B cell (primary cell): ENCODE measurements at regions not wholly inside any gene's neighbourhood (a gene's known extent, or its start where the extent isn't known, plus 50 kb on each side); places are given as distances from the start of the nearest gene placed in this dataset.

Experiments
- ATAC-seq: fragments of 200-7000 bp; cut with Tn5 transposase; one replicate; pipeline ENCODE4 v1.10.0; 2021; ENCODE audit warnings: low read depth, mild to moderate bottlenecking, moderate number of reproducible peaks, moderate library complexity
- CTCF ChIA-PET: fragments of 350-600 bp; sonication (Branson Sonifier 250); formaldehyde crosslinking; loops from one replicate; lab custom pipeline; 2021; ENCODE audit warnings: antibody characterized with exemption, inconsistent platforms; lab: Charles Lee
- POLR2A ChIA-PET: fragments of 350-600 bp; sonication (Branson Sonifier 250); formaldehyde crosslinking; loops from one replicate; lab custom pipeline; 2021; ENCODE audit warnings: antibody characterized with exemption; lab: Charles Lee
- DNase-seq: peaks from one replicate; pipeline ENCODE4 v3.0.0; 2013
- H2AFZ ChIP-seq: 2 replicates; pipeline ENCODE4 v1.6.1; 2012; ENCODE audit warnings: mild to moderate bottlenecking, low read depth, low read length; ENCODE audit not compliant: insufficient read depth, poor library complexity, severe bottlenecking
- H3K27ac ChIP-seq, 2 donors: 1 replicate in 1 of 2; 2 replicates in 1 of 2; pipeline ENCODE4 v1.5.1; 2012 to 2013; ENCODE audit warnings: low read length in 2 of 2, mild to moderate bottlenecking in 2 of 2, moderate library complexity in 1 of 2
- H3K27me3 ChIP-seq, 4 experiments: fragments of 200-600 bp in 1 of 4; sonication (generic) in 1 of 4; replicated peaks in 1 of 4; 1 replicate in 2 of 4; 2 replicates in 2 of 4; pipeline versions ENCODE4 v1.6.1 to v1.7.0; 2013 to 2016; ENCODE audit warnings: low read length in 3 of 4, mild to moderate bottlenecking in 2 of 4, mixed read lengths in 1 of 4, moderate library complexity in 1 of 4; ENCODE audit not compliant: insufficient read depth in 4 of 4, control insufficient read depth in 3 of 4; ENCODE audit errors: control extremely low read depth in 1 of 4
- H3K36me3 ChIP-seq, 2 experiments: replicated peaks in 1 of 2; 1 replicate in 1 of 2; 2 replicates in 1 of 2; pipeline versions ENCODE4 v1.6.1 to v1.7.1; 2013; ENCODE audit warnings: low read length in 1 of 2; ENCODE audit not compliant: insufficient read depth in 2 of 2, control insufficient read depth in 1 of 2; ENCODE audit errors: control extremely low read depth in 1 of 2, extremely low read depth in 1 of 2
- H3K4me1 ChIP-seq, 2 donors: fragments of 200-600 bp in 1 of 2; sonication (generic) in 1 of 2; 1 replicate in 1 of 2; 2 replicates in 1 of 2; pipeline versions ENCODE4 v1.5.1 to v1.6.1; 2013 to 2017; ENCODE audit warnings: low read length in 2 of 2; ENCODE audit not compliant: control insufficient read depth in 2 of 2, insufficient read depth in 2 of 2
- H3K4me2 ChIP-seq: replicated peaks from 2 replicates; pipeline ENCODE3; 2012; ENCODE audit warnings: mild to moderate bottlenecking, low read depth, low read length; ENCODE audit not compliant: poor library complexity, severe bottlenecking
- H3K4me3 ChIP-seq, 5 experiments: fragments of 200-600 bp in 1 of 5; sonication (generic) in 1 of 5; 1 replicate in 3 of 5; 2 replicates in 2 of 5; pipeline versions ENCODE4 v1.5.1 to v1.7.0; 2011 to 2016; ENCODE audit warnings: low read length in 4 of 5, mild to moderate bottlenecking in 4 of 5, low read depth in 2 of 5, control low read depth in 1 of 5, moderate library complexity in 1 of 5; ENCODE audit not compliant: insufficient read depth in 1 of 5; ENCODE audit errors: control extremely low read depth in 1 of 5, extremely low read depth in 1 of 5
- H3K79me2 ChIP-seq: fragments of 200-600 bp; sonication (generic); one replicate; pipeline ENCODE4 v1.6.0; 2016; ENCODE audit warnings: low read length; ENCODE audit not compliant: control insufficient read depth, insufficient read depth
- H3K9ac ChIP-seq: fragments of 200-600 bp; sonication (generic); 2 replicates; pipeline ENCODE4 v1.6.1; 2017; ENCODE audit warnings: mild to moderate bottlenecking, low read length, moderate library complexity
- H3K9me3 ChIP-seq, 3 donors: one replicate each; pipeline versions ENCODE4 v1.6.1 to v1.7.1; 2013; ENCODE audit warnings: low read length in 2 of 3; ENCODE audit not compliant: control insufficient read depth in 2 of 3, insufficient read depth in 1 of 3; ENCODE audit errors: control extremely low read depth in 1 of 3
- H4K20me1 ChIP-seq: 2 replicates; pipeline ENCODE4 v1.6.0; 2012; ENCODE audit warnings: mild to moderate bottlenecking, low read length; ENCODE audit not compliant: insufficient read depth, control insufficient read depth, poor library complexity, severe bottlenecking
- H3K27ac Mint-ChIP-seq: one replicate; pipeline ENCODE4 v1.8.0; 2021; ENCODE audit warnings: mixed read lengths
- H3K27me3 Mint-ChIP-seq: one replicate; pipeline ENCODE4 v1.8.0; 2021; ENCODE audit warnings: mixed read lengths
- H3K4me1 Mint-ChIP-seq: one replicate; pipeline ENCODE4 v1.8.0; 2021; ENCODE audit warnings: mixed read lengths
- H3K4me3 Mint-ChIP-seq: one replicate; pipeline ENCODE4 v1.8.0; 2021; ENCODE audit warnings: mixed read lengths
- H3K9me3 Mint-ChIP-seq: one replicate; pipeline ENCODE4 v1.8.0; 2022; ENCODE audit warnings: mixed read lengths; ENCODE audit not compliant: insufficient read depth
- EZH2 ChIP-seq: IDR thresholded peaks from 2 replicates; pipeline ENCODE4 v1.6.1; 2012; ENCODE audit warnings: borderline replicate concordance, low read depth, mild to moderate bottlenecking, moderate library complexity, low read length; ENCODE audit not compliant: insufficient read depth, poor library complexity, severe bottlenecking
- WGBS: methylation state at CpG from one replicate; pipeline ENCODE4 v1.1.5; 2013; ENCODE audit warnings: missing lambda C conversion rate; ENCODE audit not compliant: insufficient coverage; 5-methylcytosine and 5-hydroxymethylcytosine counted together
- intact Hi-C: fragments of 100-400 bp; cut with micrococcal nuclease; formaldehyde crosslinking; loops from one replicate; pipeline ENCODE4 v1.10.0; 2022
- TF ChIP-seq, protein P1 (sequence below): fragments of 200-600 bp; IDR thresholded peaks from one replicate; pipeline ENCODE4 v1.8.0; 2022; ENCODE audit warnings: antibody characterized with exemption, mild to moderate bottlenecking

DNA sequence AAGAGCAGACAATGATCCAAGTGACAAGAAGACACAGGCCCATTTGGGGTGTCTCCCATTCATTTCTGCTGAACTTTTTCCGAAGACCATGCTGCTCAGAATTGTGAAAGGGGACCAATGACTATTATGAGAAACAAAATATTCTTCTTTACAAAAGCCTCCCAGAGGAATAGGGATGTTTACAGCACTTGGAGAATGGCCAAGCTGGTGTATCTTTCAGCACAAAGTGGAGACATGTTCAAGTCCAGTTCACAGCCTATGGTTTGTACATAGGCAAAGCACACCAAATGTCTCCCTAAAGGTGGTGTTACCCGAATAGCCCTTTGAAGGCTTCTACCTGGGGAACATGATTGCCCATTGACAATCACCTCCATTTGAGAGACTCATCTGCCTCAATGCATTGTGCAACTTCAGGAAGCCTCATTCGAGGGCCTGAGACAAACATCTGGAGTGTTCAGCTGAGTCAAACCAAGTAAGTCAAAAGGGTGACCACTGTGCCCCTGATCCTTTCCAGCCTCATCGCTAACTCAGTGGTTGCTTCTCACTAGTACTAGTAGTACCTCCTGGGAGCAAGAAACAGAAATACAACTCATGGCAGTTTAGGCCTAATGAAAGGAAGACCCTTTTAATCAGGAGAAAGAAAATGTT lies 451.0 kb upstream of the MARCKS start:
- peaks cover 0 to 2% of the 10 kb centered on the region in 2 donors for H3K4me1 ChIP-seq
- Mint-ChIP-seq H3K27me3 (no peaks in the 10 kb centered on the region), H3K9me3 (no peaks in the 10 kb centered on the region), H3K4me1 (peaks cover 6% of the 10 kb centered on the region), H3K27ac (no peak overlapping the region), H3K4me3 (no peak overlapping the region)
- no peak overlapping the region for H3K4me2 ChIP-seq
- H3K79me2 ChIP-seq: no peaks in the 10 kb centered on the region
- no peak for DNase-seq
- ATAC-seq: no peak
- no peak overlapping the region for H3K9ac ChIP-seq
- no peak overlapping the region for H3K4me3 ChIP-seq
- H4K20me1 ChIP-seq: no peaks in the 10 kb centered on the region
- WGBS: 96% methylated on average over 4 of the region's 4 CpGs
- POLR2A ChIA-PET: interaction anchor here (0.5 kb wide), 1 partner anchor 452 kb away, joined by 3 read pairs; no protein-coding TSS in a partner anchor
- TF ChIP-seq EZH2: no peak
- TF ChIP-seq, protein P1, sequence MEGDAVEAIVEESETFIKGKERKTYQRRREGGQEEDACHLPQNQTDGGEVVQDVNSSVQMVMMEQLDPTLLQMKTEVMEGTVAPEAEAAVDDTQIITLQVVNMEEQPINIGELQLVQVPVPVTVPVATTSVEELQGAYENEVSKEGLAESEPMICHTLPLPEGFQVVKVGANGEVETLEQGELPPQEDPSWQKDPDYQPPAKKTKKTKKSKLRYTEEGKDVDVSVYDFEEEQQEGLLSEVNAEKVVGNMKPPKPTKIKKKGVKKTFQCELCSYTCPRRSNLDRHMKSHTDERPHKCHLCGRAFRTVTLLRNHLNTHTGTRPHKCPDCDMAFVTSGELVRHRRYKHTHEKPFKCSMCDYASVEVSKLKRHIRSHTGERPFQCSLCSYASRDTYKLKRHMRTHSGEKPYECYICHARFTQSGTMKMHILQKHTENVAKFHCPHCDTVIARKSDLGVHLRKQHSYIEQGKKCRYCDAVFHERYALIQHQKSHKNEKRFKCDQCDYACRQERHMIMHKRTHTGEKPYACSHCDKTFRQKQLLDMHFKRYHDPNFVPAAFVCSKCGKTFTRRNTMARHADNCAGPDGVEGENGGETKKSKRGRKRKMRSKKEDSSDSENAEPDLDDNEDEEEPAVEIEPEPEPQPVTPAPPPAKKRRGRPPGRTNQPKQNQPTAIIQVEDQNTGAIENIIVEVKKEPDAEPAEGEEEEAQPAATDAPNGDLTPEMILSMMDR: no peak
- no peaks in the 10 kb centered on the region for H3K9me3 ChIP-seq
- H3K27me3 ChIP-seq: no peaks in the 10 kb centered on the region
- H3K27ac ChIP-seq: no peak overlapping the region
- CTCF ChIA-PET: no interaction called here
- intact Hi-C loops: no loop called here
- H3K36me3 ChIP-seq: no peaks in the 10 kb centered on the region
- no peak overlapping the region for H2AFZ ChIP-seq

DNA sequence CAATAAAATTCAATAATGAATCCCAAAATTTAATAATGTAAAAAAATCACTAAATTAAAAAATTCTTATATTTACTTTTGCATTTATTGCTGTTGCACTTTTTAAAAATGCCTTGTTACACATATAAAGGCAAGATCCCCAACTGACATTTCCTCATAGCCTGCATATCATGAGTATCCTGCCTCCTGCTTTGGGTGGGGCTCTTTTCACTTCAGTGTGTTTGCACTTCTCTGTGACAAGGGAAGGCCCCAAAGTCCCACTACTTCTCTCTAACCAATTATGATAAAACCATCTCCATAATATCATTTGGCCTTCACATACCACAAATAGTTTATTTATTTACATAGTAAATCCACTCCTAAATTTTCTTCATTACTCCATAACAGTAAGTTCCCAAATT lies 446.1 kb upstream of the MARCKS start:
- no peaks in the 10 kb centered on the region for H3K9me3 ChIP-seq
- TF ChIP-seq, protein P1: no peak
- no peak for TF ChIP-seq EZH2
- Mint-ChIP-seq H3K9me3 (no peaks in the 10 kb centered on the region), H3K4me1 (peaks cover 6% of the 10 kb centered on the region), H3K27ac (no peak overlapping the region), H3K4me3 (no peak overlapping the region), H3K27me3 (no peaks in the 10 kb centered on the region)
- CTCF ChIA-PET: no interaction called here
- POLR2A ChIA-PET: no interaction called here
- no peak overlapping the region for H3K4me3 ChIP-seq
- no peaks in the 10 kb centered on the region for H3K27me3 ChIP-seq
- H3K27ac ChIP-seq: no peak overlapping the region
- no peaks in the 10 kb centered on the region for H3K36me3 ChIP-seq
- peaks cover 0 to 5% of the 10 kb centered on the region in 2 donors for H3K4me1 ChIP-seq
- DNase-seq (no peak), ATAC-seq (no peak)
- no peak overlapping the region for H2AFZ ChIP-seq
- intact Hi-C loops: no loop called here
- no peaks in the 10 kb centered on the region for H3K79me2 ChIP-seq
- H4K20me1 ChIP-seq: no peaks in the 10 kb centered on the region
- H3K9ac ChIP-seq: no peak overlapping the region
- no peak overlapping the region for H3K4me2 ChIP-seq
